ENCODE measurements at regions not wholly inside any gene's neighbourhood (a gene's known extent, or its start where the extent isn't known, plus 50 kb on each side); places are given as distances from the start of the nearest gene placed in this dataset.

GRCh38 chr3:153242896-153243295, 80.9 kb downstream of the RAP2B start:
- TF ChIP-seq CTCF (IDR thresholded peaks at IDR 0.05) = no peak
- no peak for DNase-seq (ENCODE audit: extremely low spot score, unreplicated experiment)
- Mint-ChIP-seq H3K27ac (ENCODE audit: unreplicated experiment) (no peak overlapping the region), H3K4me1 (ENCODE audit: unreplicated experiment) (peaks cover 31% of the 10 kb centered on the region), H3K27me3 (ENCODE audit: unreplicated experiment) (no peaks in the 10 kb centered on the region), H3K9me3 (ENCODE audit: unreplicated experiment) (peaks cover 8% of the 10 kb centered on the region), H3K4me3 (ENCODE audit: unreplicated experiment) (no peak overlapping the region), H3K36me3 (ENCODE audit: unreplicated experiment) (peaks cover 3% of the 10 kb centered on the region)

GRCh38 chr3:153244961-153245360, 82.9 kb downstream of the RAP2B start:
- H3K4me3 Mint-ChIP-seq (ENCODE audit: unreplicated experiment) = no peak overlapping the region
- H3K36me3 Mint-ChIP-seq (ENCODE audit: unreplicated experiment) = peaks cover 3% of the 10 kb centered on the region
- H3K4me1 Mint-ChIP-seq (ENCODE audit: unreplicated experiment) = peaks cover 35% of the 10 kb centered on the region
- TF ChIP-seq CTCF (IDR thresholded peaks at IDR 0.05) = no peak
- peak overlapping the region; percentile 35 for H3K27ac Mint-ChIP-seq (ENCODE audit: unreplicated experiment)
- peaks cover 8% of the 10 kb centered on the region for H3K9me3 Mint-ChIP-seq (ENCODE audit: unreplicated experiment)
- H3K27me3 Mint-ChIP-seq (ENCODE audit: unreplicated experiment) = no peaks in the 10 kb centered on the region
- no peak for DNase-seq (ENCODE audit: extremely low spot score, unreplicated experiment)

GRCh38 chr3:153245661-153246060, 83.6 kb downstream of the RAP2B start:
- DNase-seq (ENCODE audit: extremely low spot score, unreplicated experiment) = no peak
- H3K4me1 Mint-ChIP-seq (ENCODE audit: unreplicated experiment) = peaks cover 40% of the 10 kb centered on the region
- peaks cover 8% of the 10 kb centered on the region for H3K9me3 Mint-ChIP-seq (ENCODE audit: unreplicated experiment)
- H3K27ac Mint-ChIP-seq (ENCODE audit: unreplicated experiment) = peak overlapping the region; percentile 35
- TF ChIP-seq CTCF (IDR thresholded peaks at IDR 0.05) = no peak
- H3K27me3 Mint-ChIP-seq (ENCODE audit: unreplicated experiment) = no peaks in the 10 kb centered on the region
- H3K4me3 Mint-ChIP-seq (ENCODE audit: unreplicated experiment) = no peak overlapping the region
- H3K36me3 Mint-ChIP-seq (ENCODE audit: unreplicated experiment) = peaks cover 3% of the 10 kb centered on the region

GRCh38 chr3:153246331-153246730, 84.3 kb downstream of the RAP2B start:
- Mint-ChIP-seq H3K4me3 (ENCODE audit: unreplicated experiment) (no peak overlapping the region), H3K9me3 (ENCODE audit: unreplicated experiment) (peaks cover 8% of the 10 kb centered on the region), H3K27ac (ENCODE audit: unreplicated experiment) (peak overlapping the region; percentile 84), H3K36me3 (ENCODE audit: unreplicated experiment) (peaks cover 3% of the 10 kb centered on the region), H3K27me3 (ENCODE audit: unreplicated experiment) (no peaks in the 10 kb centered on the region), H3K4me1 (ENCODE audit: unreplicated experiment) (peaks cover 41% of the 10 kb centered on the region)
- TF ChIP-seq CTCF (IDR thresholded peaks at IDR 0.05) = no peak
- DNase-seq (ENCODE audit: extremely low spot score, unreplicated experiment) = no peak

- no peak for TF ChIP-seq CTCF (IDR thresholded peaks at IDR 0.05)
- H3K36me3 Mint-ChIP-seq (ENCODE audit: unreplicated experiment) = peaks cover 3% of the 10 kb centered on the region
- DNase-seq (ENCODE audit: extremely low spot score, unreplicated experiment) = no peak
- H3K27ac Mint-ChIP-seq (ENCODE audit: unreplicated experiment) = peak overlapping the region; percentile 84
- no peak overlapping the region for H3K4me3 Mint-ChIP-seq (ENCODE audit: unreplicated experiment)
- H3K9me3 Mint-ChIP-seq (ENCODE audit: unreplicated experiment) = peaks cover 8% of the 10 kb centered on the region
- no peaks in the 10 kb centered on the region for H3K27me3 Mint-ChIP-seq (ENCODE audit: unreplicated experiment)
- H3K4me1 Mint-ChIP-seq (ENCODE audit: unreplicated experiment) = peaks cover 41% of the 10 kb centered on the region
These were observed 84.8 kb downstream of the RAP2B start for GRCh38 chr3:153246806-153247205.
